ENCODE measurements at regions not wholly inside any gene's neighbourhood (a gene's known extent, or its start where the extent isn't known, plus 50 kb on each side); places are given as distances from the start of the nearest gene placed in this dataset.

- no peak for TF ChIP-seq CTCF (IDR thresholded peaks at IDR 0.05)
- TF ChIP-seq ZFX (IDR thresholded peaks at IDR 0.05; ENCODE audit: borderline replicate concordance): no peak
Measured at GRCh38 chr4:57628004-57628403, 517.8 kb upstream of the IGFBP7 start.

Data from 22Rv1 (cell line).